ENCODE measurements at regions not wholly inside any gene's neighbourhood (a gene's known extent, or its start where the extent isn't known, plus 50 kb on each side); places are given as distances from the start of the nearest gene placed in this dataset.
A peak's percentile ranks its signal among the peaks of the same experiment; 100 is the strongest.

DNA sequence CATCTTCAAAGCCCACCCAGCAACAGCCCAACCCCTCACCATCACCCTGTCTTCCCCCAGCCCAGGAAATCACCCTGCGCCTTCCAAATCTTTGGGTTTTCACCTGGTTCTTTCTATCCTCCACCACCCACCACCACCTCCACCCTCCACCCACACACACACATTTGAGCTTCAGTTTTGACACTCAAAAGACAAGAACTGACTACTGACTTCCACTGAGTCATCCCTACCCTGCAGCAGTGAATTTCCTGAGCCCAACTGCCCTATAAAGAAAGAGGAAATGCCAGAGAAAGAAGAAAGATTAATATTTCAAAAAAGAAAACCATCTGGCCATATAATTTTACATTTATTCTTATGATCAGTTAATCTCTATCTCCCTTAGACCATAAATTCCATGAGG is 137.5 kb downstream of the CHST1 start:
- no peak for DNase-seq (ENCODE audit: low read depth, low spot score)
- H3K4me3 ChIP-seq (ENCODE audit: low read length), result no peak overlapping the region

DNA sequence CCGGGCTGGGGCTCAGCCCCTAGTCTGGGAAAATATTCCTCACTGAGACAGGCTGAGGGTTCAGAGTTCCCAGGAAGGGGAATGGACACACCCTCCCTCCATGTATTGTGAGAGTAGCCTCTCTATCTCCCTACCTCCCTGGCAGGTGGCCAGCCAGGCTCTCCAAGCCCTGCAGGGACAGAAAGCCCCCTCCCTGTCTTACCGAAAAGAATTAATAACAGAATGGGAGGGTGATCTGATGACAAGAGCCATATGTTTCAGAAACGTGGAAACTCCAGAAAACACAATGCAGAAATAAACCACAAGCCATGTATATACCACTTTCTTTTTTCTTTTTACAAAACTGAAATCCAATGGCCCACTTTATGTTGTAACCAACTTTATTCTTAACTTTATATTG is 140.0 kb downstream of the CHST1 start:
- H3K4me3 ChIP-seq (ENCODE audit: low read length), result no peak overlapping the region
- DNase-seq (ENCODE audit: low read depth, low spot score), result no peak

GRCh38 chr11:45523760-45524159 is 141.7 kb downstream of the CHST1 start:
- no peak overlapping the region for H3K4me3 ChIP-seq (ENCODE audit: low read length)
- DNase-seq (ENCODE audit: low read depth, low spot score), result no peak

- no peak for DNase-seq (ENCODE audit: low read depth, low spot score)
- no peak overlapping the region for H3K4me3 ChIP-seq (ENCODE audit: low read length)
Observed at GRCh38 chr11:45518833-45519535, 146.4 kb downstream of the CHST1 start.

DNA sequence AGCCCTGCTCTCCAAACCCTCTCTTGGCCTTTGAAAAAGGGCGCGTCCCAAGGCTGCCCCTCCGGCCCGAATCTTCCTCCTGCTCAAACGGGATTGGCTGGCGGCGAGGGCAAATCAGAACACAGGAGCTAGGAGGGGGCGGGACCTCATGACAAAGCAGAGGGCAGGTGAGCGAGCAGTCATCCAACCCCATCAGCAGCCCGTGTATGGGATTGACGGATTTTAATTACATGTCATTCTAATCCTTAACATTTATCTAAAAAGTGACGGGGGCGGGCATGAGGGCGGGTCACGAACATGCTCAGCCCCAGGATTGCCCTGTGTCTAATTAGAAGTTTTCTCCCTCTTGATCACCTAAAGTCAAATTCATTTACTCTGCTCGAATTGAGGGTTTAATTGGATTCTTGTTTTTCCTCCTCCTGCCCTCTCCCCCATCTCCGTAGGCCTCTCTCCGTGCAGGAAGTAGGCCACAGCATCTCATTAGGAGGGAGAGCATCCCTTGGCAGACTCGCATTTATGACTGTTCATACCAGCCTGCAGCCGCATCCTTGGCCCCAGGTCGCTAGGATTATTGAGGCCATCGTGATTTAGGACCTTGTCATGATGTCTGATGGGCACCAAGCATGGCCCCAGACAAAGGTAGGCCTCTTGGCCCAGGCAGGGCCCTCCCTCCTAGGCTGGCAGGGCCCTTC is 147.1 kb downstream of the CHST1 start:
- no peak for DNase-seq (ENCODE audit: low read depth, low spot score)
- H3K4me3 ChIP-seq (ENCODE audit: low read length), result no peak overlapping the region

GRCh38 chr11:45517171-45517770 is 148.2 kb downstream of the CHST1 start:
- DNase-seq (ENCODE audit: low read depth, low spot score), result no peak

GRCh38 chr11:45513821-45514340 is 151.5 kb downstream of the CHST1 start:
- DNase-seq (ENCODE audit: low read depth, low spot score), result no peak
- no peak overlapping the region for H3K4me3 ChIP-seq (ENCODE audit: low read length)

More at GRCh38 chr11:45517171-45517770, 148.2 kb downstream of the CHST1 start:
- no peak overlapping the region for H3K4me3 ChIP-seq (ENCODE audit: low read length)

DNA sequence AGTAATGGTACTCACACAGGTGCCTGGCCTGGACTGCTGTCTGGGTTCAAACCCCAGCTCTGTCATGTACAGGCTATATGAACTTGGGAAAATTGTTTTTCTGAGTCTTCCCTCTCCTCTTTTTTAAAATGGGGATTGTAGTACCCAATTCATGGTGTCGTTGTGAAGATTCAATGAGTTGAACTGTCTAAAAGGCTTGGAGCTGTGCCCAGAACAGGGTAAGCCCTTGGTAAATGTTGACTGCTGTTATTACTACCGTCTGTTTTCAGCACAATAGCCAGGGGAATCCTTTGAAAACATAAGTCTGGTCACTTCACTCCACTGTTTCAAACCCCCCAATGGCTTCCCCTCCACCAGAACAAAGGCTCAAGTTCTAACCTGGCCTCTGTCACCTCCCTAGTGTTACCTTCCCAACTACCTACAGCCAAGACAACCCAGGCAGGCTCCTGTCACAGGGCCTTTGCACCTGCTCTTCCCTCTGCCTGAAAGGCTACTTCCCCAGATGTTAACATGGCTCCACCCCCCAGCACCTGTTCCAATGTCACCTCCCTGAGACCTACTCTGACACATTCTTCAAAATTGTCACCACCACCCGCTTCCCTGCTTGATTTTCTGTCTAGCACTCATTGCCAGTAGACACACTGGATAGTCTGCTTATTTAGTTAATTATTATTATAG is 152.8 kb downstream of the CHST1 start:
- DNase-seq (ENCODE audit: low read depth, low spot score), result no peak
- no peak overlapping the region for H3K4me3 ChIP-seq (ENCODE audit: low read length)

DNA sequence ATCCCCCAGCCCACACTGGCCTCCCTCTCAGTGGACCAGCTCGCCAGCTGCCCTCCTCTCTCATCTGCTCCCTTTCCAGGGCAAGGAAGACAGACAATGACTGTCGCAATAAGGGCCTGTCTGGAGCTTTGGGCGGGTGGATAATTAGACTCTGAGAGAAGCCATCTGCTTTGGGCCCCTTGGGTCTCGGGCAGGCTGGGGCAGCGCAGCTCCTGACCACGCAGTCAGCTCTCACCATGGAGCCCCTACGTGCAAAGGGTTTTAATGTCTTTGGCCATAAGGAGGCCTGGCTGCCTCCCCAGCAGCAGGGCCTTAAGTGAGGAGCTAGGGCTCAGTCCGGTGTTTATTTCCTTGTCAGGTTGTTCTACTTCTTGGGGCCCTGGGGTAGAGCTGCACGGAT is 153.9 kb downstream of the CHST1 start:
- no peak for DNase-seq (ENCODE audit: low read depth, low spot score)
- H3K4me3 ChIP-seq (ENCODE audit: low read length), result no peak overlapping the region

DNA sequence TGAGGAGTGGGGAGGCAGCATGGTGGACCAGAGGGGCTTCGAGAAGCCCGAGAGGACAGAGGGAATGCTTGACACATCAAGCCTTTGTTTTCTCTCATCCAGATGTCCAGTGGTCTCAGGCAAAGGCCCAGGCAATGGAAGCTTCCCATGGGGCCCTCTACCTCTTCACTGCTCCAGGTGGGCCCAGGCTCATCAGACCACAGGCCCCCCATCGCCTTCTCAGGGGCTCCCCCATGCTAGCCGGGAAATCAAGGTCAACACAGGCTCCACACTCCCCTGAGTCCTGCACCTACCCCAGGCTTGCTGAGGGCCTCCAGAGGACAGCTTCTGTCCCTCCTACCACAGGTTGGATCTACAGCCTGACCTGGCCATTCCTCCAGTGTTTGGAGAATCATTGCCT is 157.5 kb downstream of the CHST1 start:
- DNase-seq (ENCODE audit: low read depth, low spot score), result no peak
- no peak overlapping the region for H3K4me3 ChIP-seq (ENCODE audit: low read length)

- no peak overlapping the region for H3K4me3 ChIP-seq (ENCODE audit: low read length)
- DNase-seq (ENCODE audit: low read depth, low spot score), result no peak
Observed at GRCh38 chr11:45503311-45503710, 162.1 kb downstream of the CHST1 start.

DNA sequence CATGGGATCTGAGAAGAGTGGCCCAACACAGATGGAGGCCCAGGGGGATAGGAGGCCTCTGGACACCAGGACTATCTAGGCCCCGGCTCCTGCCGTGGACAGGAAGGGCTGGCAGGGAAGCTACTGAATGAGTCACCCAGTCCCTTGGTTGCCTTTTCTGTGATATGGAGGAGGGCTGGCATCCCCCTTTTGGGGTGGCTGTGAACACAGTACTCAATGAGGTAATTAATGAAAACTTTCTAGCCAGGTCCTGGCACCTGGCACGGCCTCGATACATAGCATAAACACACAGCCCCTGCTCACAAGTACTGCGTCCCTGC is 163.2 kb downstream of the CHST1 start:
- DNase-seq (ENCODE audit: low read depth, low spot score), result no peak
- no peak overlapping the region for H3K4me3 ChIP-seq (ENCODE audit: low read length)

DNA sequence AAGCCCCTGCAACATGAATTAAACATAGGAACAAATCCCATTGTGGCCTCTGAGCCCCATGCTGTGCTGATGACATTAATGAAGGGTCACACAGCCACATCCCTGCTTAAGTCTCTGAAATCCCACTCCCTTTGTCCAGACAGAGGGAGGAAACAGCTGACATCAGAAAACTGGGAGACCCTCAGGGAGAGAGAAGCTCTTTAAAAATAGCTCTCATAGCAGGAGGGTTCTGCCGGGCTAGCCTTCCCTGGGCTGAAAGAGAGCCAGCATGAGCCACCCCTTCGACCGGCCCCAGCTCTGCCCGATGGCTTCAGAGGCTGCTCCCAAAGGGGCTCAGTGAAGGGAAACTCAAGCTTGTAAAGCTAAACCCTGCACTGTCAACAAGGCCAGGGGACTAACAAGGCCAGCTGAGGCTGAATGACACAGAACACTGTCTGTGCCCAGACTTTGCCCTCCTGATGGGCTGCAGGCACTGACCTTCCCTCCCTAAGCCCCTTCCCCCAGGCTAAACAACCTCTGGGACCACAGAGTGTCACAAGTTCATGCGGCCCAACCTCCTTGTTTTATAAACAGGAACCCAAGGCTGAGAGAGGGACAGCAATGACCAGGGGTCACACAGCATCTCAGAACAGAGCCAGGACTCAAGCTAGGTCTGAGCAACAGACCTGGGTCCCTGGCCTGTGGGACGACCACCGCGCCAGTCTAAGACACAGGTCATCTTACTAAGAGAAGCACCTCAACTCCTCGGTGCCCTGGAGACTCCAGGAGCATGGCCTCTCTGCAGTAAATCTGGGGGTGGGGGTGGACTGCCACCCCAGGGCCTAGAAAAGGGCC is 163.8 kb downstream of the CHST1 start:
- DNase-seq (ENCODE audit: low read depth, low spot score), result no peak
- no peak overlapping the region for H3K4me3 ChIP-seq (ENCODE audit: low read length)

GRCh38 chr11:45500451-45500850 is 165.0 kb downstream of the CHST1 start:
- no peak for DNase-seq (ENCODE audit: low read depth, low spot score)
- no peak overlapping the region for H3K4me3 ChIP-seq (ENCODE audit: low read length)

DNA sequence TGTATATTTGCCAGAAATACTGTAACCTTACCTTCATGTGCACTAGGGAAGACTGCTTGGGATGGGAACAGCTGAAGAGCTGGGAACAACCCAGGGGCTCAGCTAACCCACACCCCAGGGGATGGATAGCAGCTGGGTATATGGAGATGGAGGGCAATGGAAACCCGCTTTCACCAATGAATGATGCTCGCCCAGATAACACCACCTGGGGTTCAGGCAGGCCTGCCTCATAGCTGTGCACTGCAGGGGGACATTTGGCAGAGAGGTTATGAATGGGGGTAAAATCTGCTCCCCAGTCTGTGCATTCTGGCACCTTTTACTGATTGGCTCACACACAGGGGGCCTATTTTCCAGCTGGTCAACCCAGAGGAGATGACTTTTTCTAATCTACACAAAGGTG is 170.7 kb downstream of the CHST1 start:
- no peak for DNase-seq (ENCODE audit: low read depth, low spot score)
- H3K4me3 ChIP-seq (ENCODE audit: low read length), result no peak overlapping the region

DNA sequence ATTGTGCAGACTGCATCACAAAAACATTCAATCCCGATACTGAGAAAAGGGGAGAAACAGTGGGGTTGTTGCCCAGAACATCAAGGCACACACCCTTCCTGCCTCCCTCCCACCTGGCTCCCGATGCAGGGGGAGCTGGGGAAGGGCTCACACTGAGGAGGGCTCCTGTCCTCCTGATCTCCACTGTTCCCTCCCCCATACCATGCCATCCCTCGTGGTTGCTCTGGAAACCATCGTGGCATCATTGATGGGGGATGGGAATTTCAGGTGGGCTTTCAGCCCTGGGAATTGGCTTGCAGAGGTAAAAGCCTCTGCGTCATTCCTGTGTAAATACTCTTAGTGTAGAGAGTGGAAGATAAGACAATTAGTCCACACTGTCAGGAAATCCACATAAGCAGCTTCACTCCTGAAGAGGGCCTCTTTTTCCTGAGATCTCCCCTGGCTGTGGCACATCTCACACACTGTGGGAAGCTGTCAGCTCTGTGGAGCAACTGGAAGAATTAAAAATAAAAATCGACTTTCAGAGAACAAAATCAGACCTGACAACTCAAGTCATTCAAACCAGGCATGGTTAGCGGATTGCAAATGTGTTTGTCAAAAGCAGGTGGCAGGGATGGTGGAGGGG is 176.0 kb downstream of the CHST1 start:
- no peak for DNase-seq (ENCODE audit: low read depth, low spot score)
- no peak overlapping the region for H3K4me3 ChIP-seq (ENCODE audit: low read length)

- DNase-seq (ENCODE audit: low read depth, low spot score), result no peak
- H3K4me3 ChIP-seq (ENCODE audit: low read length), result no peak overlapping the region
Observed at GRCh38 chr11:45486461-45486860, 179.0 kb downstream of the CHST1 start.

GRCh38 chr11:45485070-45485707 is 180.2 kb downstream of the CHST1 start:
- peak; percentile 8 for DNase-seq (ENCODE audit: low read depth, low spot score)
- H3K4me3 ChIP-seq (ENCODE audit: low read length), result no peak overlapping the region

Data from Jurkat, Clone E6-1 (cell line).